ENCODE measurements at regions not wholly inside any gene's neighbourhood (a gene's known extent, or its start where the extent isn't known, plus 50 kb on each side); places are given as distances from the start of the nearest gene placed in this dataset.

- TF ChIP-seq CTCF (conservative IDR thresholded peaks at IDR 0.05; ENCODE audit: low read depth, low read length): no peak
- H3K4me3 ChIP-seq (ENCODE audit: low read length): no peak overlapping the region
- DNase-seq (ENCODE audit: low read depth): no peak
Measured at GRCh38 chr1:234725177-234726132, 115.5 kb upstream of the IRF2BP2 start.

GRCh38 chr1:234724516-234725176 is 114.7 kb upstream of the IRF2BP2 start:
- no peak for TF ChIP-seq CTCF (conservative IDR thresholded peaks at IDR 0.05; ENCODE audit: low read depth, low read length)
- no peak for DNase-seq (ENCODE audit: low read depth)
- no peak overlapping the region for H3K4me3 ChIP-seq (ENCODE audit: low read length)

GRCh38 chr1:234722904-234723720 is 113.1 kb upstream of the IRF2BP2 start:
- peak; percentile 80 for DNase-seq (ENCODE audit: low read depth)
- peak overlapping the region; percentile 30 for H3K4me3 ChIP-seq (ENCODE audit: low read length)
- TF ChIP-seq CTCF (conservative IDR thresholded peaks at IDR 0.05; ENCODE audit: low read depth, low read length): no peak

GRCh38 chr1:234722270-234722704 is 112.3 kb upstream of the IRF2BP2 start:
- no peak for DNase-seq (ENCODE audit: low read depth)
- H3K4me3 ChIP-seq (ENCODE audit: low read length): no peak overlapping the region
- TF ChIP-seq CTCF (conservative IDR thresholded peaks at IDR 0.05; ENCODE audit: low read depth, low read length): no peak

- no peak for TF ChIP-seq CTCF (conservative IDR thresholded peaks at IDR 0.05; ENCODE audit: low read depth, low read length)
- no peak overlapping the region for H3K4me3 ChIP-seq (ENCODE audit: low read length)
- peak; percentile 88 for DNase-seq (ENCODE audit: low read depth)
Measured at GRCh38 chr1:234721476-234722269, 111.7 kb upstream of the IRF2BP2 start.

- no peak for DNase-seq (ENCODE audit: low read depth)
- TF ChIP-seq CTCF (conservative IDR thresholded peaks at IDR 0.05; ENCODE audit: low read depth, low read length): no peak
- H3K4me3 ChIP-seq (ENCODE audit: low read length): no peak overlapping the region
Measured at GRCh38 chr1:234720709-234721441, 110.9 kb upstream of the IRF2BP2 start.

All from retinal pigment epithelial cell (primary cell).